ENCODE measurements at regions not wholly inside any gene's neighbourhood (a gene's known extent, or its start where the extent isn't known, plus 50 kb on each side); places are given as distances from the start of the nearest gene placed in this dataset.
"Not testable (repeated sequence)": the region's sequence is repeated elsewhere in the genome, so short reads cannot be mapped to it uniquely, and the experiment has no call there.

DNA sequence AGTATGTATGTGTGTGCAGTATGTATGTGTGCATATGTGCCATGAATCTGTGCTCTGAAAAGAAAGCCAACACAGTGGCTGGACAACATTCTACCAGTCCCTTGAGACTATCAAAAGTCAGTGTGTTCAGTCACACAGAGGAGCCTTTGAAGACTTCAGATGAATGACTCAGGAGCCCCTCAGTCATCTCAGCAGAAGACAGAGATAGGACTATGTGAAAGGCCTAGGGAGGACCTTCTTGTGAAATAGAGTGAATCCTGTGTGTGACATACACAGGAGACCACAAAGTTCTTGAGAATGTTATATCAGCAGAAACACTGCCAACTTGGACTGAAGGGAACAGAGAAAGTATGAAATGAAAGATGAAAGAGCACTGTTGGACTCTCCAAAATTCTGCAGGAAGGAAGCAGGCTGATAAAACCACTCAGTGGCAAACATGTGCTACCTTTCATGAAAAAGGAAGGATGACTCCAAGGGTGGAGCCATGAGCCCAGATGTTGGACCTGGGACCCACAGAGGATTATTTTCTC, 108.4 kb downstream of the METRNL start:
- H3K4me3 ChIP-seq (ENCODE audit: low read depth, low read length) = no peak overlapping the region
- DNase-seq (ENCODE audit: low read depth) = no peak

DNA sequence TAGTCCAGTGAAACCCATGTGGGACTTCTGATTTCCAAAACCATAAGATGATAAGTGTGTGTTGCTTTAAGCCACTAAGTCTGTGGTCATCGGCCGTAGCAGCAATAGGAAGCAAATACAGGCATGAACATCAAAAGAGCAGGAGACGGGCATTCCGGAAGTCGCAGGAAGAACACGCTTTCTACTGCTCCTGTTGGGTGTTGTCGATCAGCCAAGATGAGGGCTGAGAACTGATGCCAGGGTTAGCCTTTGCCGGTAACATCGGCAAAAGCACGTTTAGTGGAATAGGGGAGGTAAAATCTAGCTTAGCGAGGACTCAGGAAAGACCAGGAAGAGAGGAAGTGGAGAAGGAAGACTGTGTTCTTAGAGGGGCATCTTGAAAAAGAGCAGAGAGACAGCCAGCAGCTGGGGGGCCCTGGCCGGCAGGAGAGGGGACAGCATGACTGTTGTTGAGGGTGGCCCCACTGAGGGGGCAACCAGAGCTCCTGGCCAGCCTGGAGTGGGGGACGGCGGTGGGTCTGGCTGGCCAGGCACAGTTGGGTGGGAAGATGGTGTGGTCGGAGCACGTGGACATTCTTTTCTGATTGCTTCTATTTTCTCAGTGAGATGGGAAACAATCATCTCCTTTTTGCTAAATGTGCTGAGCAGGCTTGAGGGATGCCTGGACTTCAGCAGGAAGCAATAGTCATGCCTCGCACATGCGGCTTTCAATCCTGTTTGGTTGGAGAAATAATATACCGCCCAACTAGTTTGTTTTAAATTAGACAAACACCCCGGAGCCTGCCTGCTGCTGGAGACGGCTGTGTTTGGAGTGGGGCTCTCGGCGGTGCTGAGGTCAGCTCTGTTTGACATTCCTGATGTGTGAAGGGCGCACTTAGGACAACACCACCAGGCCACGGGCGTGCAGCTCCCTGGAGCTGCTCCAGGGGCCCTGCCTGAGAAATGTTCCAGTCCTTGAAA, 109.9 kb downstream of the METRNL start:
- peak; percentile 52 for DNase-seq (ENCODE audit: low read depth)
- no peak overlapping the region for H3K4me3 ChIP-seq (ENCODE audit: low read depth, low read length)

DNA sequence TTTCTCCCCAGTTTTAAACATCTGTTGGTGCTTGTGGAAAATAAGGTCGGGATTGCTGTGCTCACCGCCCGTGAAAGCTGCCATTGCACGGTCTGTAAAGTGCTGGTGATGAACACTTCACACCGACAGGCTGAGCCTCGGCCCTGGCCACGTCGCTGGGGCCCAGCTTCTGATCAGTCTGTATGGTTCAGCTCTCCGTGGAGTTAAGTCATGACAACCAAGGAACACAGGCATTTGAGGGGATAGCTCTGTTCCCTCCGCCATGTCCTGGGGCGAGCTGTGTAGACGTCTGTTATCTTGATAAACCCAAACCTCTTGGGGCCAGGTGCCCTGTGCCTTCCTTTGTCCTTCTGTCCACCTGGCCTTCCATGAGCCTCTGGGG, 110.6 kb downstream of the METRNL start:
- no peak for DNase-seq (ENCODE audit: low read depth)
- no peak overlapping the region for H3K4me3 ChIP-seq (ENCODE audit: low read depth, low read length)

DNA sequence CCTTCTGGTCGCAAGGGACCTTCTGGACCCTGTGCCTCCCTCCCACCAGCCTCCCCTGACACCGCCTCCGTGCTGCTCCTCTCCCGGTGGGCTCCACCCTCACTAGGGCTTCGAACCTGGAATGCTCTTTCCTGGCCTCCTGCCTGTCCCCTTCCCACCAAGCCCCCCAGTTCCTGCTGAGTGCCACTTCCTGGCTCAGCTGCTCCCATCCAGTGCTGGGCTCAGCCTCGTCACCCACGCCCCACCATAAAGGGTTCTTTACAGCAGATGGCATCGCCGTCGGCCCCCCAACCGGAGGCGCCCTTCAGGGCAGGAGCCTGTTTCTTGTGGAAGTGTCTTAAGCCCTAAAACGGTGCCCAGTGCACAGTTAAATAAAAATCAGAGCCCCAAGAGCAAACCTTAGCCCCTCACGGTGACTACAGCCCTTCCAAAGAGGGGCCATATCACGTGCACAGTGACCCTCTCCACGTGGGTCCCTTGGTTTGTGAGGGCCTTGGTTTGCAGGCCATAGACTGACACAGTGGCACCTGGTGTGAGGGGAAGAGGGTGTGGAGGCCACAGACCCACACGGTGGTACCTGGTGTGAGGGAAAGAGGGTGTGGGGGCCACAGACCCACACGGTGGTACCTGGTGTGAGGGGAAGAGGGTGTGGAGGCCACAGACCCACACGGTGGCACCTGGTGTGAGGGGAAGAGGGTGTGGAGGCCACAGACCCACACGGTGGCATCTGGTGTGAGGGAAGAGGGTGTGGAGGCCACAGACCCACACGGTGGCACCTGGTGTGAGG, 111.4 kb downstream of the METRNL start:
- no peak for DNase-seq (ENCODE audit: low read depth)

DNA sequence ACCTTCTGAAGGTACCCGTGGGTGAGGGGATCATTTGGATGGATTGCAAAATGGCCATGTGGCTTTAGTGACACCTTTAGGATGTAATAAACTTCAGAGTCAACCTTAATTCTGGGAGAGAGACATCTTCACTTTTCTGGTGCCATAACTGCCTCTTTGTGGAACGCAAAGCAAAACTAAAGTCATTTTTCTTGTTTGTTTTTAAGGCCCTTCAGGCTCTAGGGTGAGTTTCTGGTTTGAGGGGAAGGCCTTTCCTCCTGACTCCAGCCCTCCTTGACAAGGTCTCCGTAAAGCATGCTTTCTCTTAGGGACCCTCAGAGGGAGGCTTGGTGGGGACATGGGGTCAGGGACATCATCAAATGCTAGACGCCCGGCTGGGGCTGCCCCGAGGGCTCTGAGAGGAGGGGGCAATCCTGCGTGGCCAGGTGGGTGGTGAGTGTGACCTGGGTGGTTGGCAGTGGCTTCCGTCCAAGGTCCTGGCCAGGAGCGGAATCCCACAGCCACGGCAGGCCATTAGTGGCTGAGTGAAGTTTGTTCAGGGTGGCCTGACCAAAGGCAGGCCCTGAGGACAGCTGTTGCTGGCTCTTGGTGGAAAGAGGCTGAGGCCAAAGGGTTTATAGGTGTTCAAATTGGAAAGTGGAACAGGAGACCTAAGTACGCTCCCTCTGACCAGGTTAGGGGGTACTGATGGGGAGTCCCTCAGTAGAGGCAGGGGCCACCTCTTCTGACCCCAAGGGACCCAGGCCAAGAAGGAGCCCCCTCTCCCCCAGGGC, 112.2 kb downstream of the METRNL start:
- no peak overlapping the region for H3K4me3 ChIP-seq (ENCODE audit: low read depth, low read length)
- no peak for DNase-seq (ENCODE audit: low read depth)

More for the DNA sequence above, 111.4 kb downstream of the METRNL start:
- no peak overlapping the region for H3K4me3 ChIP-seq (ENCODE audit: low read depth, low read length)

DNA sequence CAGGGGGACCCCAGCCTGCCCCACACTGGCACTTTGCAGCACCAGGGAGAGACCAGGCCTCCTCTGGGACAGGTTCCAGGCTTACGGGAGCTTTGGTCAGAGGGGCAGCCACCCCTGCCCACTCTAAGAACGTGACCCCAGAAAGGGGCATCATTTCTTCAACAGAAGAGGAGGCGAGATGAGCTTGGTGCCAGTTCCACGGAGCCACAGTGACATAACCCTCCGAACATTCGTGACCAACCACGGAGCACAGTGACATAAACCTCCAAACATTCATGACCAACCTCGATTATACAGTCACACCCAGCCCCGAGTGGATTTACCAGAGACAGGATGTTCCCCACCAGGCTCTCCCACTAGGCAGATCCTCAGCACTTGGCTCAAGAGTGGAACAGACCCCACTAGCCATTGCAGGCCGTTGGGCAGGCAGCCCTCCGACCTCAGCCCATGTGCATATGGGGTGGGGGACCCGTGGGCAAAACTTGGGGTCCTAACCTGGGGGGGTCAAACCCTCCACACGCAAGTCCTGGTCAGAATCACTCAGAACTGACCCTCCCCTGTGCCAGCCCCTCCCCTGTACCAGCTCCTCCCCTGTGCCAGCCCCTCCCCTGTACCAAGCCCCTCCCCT, 112.9 kb downstream of the METRNL start:
- no peak overlapping the region for H3K4me3 ChIP-seq (ENCODE audit: low read depth, low read length)
- DNase-seq (ENCODE audit: low read depth) = no peak

DNA sequence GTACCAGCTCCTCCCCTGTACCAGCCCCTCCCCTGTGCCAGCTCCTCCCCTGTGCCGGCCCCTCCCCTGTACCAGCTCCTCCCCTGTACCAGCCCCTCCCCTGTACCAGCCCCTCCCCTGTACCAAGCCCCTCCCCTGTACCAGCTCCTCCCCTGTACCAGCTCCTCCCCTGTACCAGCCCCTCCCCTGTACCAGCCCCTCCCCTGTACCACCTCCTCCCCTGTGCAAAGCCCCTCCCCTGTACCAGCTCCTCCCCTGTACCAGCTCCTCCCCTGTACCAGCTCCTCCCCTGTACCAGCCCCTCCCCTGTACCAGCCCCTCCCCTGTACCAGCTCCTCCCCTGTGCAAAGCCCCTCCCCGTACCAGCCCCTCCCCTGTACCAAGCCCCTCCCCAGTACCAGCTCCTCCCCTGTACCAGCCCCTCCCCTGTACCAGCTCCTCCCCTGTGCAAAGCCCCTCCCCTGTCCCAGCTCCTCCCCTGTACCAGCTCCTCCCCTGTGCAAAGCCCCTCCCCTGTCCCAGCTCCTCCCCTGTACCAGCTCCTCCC, 113.5 kb downstream of the METRNL start:
- H3K4me3 ChIP-seq (ENCODE audit: low read depth, low read length); DNase-seq (ENCODE audit: low read depth): not testable (repeated sequence)

DNA sequence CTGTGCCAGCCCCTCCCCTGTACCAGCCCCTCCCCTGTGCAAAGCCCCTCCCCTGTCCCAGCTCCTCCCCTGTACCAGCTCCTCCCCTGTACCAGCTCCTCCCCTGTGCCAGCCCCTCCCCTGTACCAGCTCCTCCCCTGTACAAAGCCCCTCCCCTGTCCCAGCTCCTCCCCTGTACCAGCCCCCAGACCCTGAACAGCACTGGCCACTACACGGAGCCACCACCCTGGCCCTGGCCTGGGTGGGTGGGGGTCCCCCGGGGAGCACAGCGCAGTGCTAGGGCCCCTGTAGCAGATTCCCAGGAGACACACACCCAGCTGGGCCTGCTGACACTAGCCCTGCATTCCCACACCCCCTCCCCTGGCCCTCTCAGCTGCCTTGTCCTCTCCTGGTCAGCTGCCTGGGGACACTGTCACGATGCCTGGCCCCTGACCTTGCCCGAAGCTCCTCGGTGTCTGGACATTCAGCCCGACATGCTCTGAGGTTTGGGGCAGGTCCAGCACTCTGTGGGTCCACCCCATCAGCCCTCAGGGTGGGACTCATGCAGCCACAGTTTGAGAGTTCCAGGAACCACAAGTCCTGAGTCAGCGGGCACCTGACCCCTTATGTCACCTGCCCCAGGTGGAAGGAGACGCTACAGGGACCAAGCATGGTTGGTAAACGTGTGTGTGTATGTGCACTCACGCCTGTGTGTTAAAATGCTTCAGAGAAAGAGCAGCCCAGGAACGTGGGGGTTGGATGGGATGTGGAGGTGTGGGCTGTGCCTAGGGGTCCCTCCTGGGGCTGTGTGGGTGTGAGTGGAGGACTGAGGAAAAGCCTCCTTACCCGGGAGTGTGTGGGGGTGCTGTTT, 114.2 kb downstream of the METRNL start:
- no peak for DNase-seq (ENCODE audit: low read depth)
- H3K4me3 ChIP-seq (ENCODE audit: low read depth, low read length) = no peak overlapping the region

DNA sequence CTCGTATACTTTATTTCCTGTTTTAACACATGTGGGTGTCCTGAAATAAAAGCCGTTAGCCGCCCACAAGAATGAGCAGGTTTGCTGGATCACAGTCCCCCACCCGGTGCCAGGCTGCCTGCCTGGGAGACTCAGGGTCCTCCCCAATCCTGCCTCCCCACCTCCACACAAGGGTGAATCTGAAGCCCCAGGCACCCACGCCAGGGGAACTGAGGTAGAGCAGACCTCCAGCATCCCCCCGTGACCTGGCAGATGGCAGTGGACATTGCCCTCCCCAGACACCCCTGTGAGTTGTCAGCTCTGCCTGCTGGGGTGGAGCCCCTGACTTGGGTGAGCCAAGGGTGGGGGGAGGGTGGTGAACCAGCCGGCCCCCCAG, 114.8 kb downstream of the METRNL start:
- no peak overlapping the region for H3K4me3 ChIP-seq (ENCODE audit: low read depth, low read length)
- no peak for DNase-seq (ENCODE audit: low read depth)

DNA sequence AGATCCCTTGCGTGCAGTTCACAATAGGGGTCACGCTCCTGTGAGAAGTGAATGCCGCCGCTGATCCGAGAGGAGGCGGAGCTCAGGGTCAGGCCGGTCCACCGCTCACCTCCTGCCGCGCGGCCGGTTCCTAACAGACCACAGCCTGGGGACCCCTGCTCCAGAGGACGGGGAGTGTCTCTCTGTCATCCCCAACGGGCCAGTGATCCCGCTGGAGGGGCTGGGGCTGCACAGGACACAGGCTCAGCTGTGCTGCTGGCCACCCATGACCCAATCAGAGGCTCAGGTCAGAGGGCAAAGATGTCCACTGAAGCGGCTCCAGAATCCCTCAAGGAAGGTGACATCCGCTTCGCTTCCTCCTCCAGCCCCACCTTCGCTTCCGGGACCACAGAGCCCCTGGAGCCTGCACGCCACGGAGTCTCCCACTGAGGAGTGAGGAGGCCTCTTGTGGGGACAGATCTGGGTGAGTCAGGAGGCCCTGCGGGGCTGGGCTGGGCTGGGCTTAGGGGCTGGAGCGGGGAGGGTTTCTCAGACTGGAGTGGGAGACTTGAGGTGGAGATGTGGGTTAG, 115.4 kb downstream of the METRNL start:
- H3K4me3 ChIP-seq (ENCODE audit: low read depth, low read length) = no peak overlapping the region
- DNase-seq (ENCODE audit: low read depth) = no peak

DNA sequence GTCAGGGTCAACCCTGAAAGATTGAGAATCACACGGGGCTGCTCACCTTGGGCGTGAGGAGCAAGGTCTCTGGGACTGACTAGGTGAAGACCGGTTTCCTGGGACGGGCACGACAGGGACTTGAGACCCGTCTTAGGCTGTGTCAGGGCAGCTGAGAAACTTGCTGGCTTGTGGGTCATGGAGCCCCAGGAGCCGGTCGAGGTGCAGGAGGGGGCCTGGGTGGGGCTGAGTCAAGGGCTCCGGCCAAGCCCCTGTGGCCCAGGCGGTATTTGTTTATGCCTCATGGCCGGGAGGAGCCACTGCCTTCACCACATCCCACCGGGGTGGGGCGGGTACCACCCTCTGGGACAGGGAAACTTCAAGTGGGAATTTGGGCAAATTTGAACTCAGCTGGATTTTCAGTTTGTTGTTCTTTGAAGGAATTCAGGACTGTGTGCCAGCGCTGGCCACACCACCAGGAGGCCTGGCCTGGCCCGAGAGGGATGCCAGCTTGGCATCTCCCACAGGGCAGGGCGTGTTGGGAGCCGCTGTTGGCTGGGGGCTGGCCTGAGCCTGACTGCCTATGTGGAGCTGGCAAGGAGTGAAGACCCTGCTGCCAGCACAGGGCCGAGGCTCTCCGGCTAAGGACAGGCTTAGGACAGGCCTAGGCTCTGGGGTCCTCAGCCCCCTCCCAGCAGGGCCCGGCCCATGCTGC, 116.1 kb downstream of the METRNL start:
- no peak overlapping the region for H3K4me3 ChIP-seq (ENCODE audit: low read depth, low read length)
- no peak for DNase-seq (ENCODE audit: low read depth)

DNA sequence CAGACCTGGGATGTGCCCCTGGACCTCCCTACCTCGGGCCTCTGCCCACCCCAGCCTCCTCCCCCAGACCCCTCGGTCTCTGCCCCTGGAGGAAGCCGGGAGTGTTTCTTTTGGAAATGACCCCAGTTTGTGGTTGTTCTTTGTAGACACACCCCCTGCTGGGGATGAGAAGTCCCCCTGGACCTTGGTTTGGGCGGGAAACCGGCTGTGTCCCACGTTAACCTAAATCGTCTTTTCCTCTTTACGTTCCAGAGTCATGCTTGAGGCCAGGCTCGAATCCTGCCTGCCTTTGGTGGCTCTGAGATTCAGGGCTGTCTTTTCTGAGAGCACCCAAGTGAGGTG, 116.6 kb downstream of the METRNL start:
- H3K4me3 ChIP-seq (ENCODE audit: low read depth, low read length) = no peak overlapping the region
- peak; percentile 57 for DNase-seq (ENCODE audit: low read depth)

DNA sequence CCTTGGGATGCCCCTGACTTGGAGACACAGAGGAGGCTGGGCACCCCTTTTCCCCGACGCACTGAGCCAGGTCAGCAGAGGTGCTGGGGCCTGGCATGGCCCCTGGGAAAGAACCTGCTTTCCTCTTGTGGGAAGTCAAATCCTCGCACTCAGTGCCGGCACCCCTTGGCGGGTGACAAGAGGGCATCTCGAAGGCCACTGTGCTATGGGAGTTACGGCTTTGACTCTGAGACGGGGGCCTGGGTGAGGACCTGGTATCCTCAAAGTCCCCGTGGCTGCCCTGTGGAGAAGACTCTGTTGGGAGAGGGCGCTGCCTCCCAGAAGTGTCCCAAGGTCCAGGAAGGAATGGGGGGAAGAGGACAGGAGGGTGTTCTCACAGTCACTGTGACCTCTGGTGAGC, 117.0 kb downstream of the METRNL start:
- DNase-seq (ENCODE audit: low read depth) = no peak
- no peak overlapping the region for H3K4me3 ChIP-seq (ENCODE audit: low read depth, low read length)

DNA sequence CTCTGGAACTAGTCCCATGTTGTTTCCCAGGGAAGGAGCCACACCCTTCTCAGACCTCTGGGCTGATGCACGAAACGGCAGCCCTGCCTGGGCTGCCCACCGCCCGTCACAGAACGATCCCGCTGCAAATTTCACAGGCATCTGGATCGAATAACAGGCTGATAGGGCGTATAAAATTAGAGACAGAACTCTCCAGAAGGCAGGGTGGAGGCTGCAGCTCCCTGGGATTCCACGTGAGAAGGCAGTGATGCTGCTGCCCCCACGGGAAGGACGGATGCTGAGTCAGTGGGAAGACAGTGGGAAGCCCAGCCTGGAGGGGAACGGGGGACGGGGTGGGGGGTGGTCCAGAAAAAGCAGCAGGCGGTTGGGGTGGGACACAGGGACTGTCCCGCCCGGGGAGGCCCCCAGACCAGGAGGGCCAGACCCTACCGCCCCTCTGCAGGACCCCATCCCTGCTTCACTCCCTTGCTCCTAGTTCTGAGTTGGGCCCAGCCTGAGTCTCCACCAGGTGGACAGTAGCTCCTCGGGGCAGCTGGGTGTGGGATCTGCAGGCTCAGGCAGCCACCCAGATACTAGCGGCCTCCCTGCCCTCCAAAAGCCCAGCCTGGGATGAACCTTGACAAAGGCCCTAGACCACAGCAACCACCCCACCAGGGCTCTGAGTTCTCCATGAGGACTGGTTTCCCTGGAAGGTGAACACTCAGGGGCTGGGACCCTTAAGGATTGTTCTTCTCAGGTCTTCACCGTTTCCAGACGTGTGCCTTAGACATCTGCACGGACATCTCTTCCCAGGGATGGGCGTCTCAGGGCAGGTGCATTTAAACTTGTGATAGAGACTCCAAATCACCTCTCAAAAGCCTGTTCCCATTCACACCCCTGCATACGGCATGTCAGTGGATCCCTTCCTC, 117.8 kb downstream of the METRNL start:
- H3K4me3 ChIP-seq (ENCODE audit: low read depth, low read length) = no peak overlapping the region
- DNase-seq (ENCODE audit: low read depth) = no peak

DNA sequence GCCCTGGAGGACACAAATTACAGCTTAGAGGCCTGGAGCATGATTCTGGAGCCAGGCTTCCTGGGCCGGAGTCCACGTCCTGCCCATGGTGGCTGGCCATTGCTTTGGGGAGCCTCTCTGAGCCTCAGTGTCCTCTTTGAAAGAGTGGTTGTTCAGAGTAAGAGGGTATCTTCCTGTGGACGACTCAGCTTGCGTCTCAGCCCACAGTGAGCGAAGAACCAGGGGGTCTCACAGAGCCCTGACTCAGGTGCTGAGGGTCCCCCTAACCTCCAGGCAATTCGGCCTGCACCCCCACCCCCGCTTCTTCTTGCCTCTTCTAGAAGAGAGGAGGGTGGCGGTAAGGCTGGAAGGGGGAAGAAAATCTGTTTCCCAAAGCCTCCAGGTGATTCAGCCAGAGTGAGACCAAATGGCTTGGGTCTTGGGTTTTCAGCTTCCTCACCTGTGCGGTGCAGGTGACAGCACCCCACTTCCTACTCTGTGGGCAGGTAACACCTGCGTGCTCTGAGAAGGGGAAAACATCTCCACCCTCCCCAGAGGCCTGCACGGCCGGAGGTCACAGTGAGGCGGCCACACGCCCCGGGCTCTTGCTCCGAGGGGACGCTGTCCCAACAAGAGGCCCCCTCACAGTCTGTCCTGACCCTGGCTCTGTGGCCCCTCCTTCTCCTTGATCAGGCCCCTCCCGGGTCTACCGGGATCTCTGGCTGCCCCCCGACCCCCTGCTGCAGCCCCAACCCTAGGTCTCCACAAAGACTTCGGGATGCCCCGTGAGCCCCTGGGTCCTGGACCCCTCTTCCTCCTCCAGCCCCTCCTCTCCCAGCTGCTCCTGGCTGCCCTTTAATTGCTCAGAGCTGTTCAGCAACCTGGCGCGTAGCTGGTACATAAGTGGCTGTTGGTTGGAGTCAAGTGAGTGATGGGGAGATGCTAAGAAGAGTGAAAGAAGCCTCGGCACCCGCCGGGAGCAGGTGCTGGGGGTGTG, 119.2 kb downstream of the METRNL start:
- DNase-seq (ENCODE audit: low read depth) = no peak
- no peak overlapping the region for H3K4me3 ChIP-seq (ENCODE audit: low read depth, low read length)
